ENCODE measurements at regions not wholly inside any gene's neighbourhood (a gene's known extent, or its start where the extent isn't known, plus 50 kb on each side); places are given as distances from the start of the nearest gene placed in this dataset.

- no peak for TF ChIP-seq CTCF (IDR thresholded peaks at IDR 0.05; ENCODE audit: insufficient read depth, low read depth, low read length)
- no peak for TF ChIP-seq EZH2 (IDR thresholded peaks at IDR 0.05; ENCODE audit: insufficient read depth, low read length)
These were observed 629.1 kb downstream of the TBL1XR1 start for GRCh38 chr3:176568189-176568588.

Measured in astrocyte (in vitro differentiated cells and primary cell).